Esophagus muscularis mucosa (tissue), 4 donors: ENCODE measurements at regions not wholly inside any gene's neighbourhood (a gene's known extent, or its start where the extent isn't known, plus 50 kb on each side); places are given as distances from the start of the nearest gene placed in this dataset.

Source experiments
- DNase-seq: peaks from one replicate; pipeline ENCODE4 v3.0.0-alpha.2; 2017; ENCODE audit errors: extremely low spot score
- H3K27ac ChIP-seq, 4 donors: fragments of 200-600 bp; sonication (generic); replicated peaks in 1 of 4; 1 replicate in 3 of 4; 2 replicates in 1 of 4; pipeline ENCODE4 v1.5.1; 2016 to 2019; ENCODE audit warnings: mild to moderate bottlenecking in 1 of 4
- H3K27me3 ChIP-seq, 4 donors: fragments of 200-600 bp; sonication (generic); one replicate each; pipeline versions ENCODE4 v1.5.1 to v1.6.0; 2016 to 2019
- H3K36me3 ChIP-seq, 4 donors: fragments of 200-600 bp; sonication (generic); one replicate each; pipeline ENCODE4 v1.5.1; 2016 to 2019
- H3K4me1 ChIP-seq, 4 donors: fragments of 200-600 bp; sonication (generic); one replicate each; pipeline ENCODE4 v1.5.1; 2016 to 2019
- H3K4me3 ChIP-seq, 4 donors: fragments of 200-600 bp; sonication (generic); 1 replicate in 2 of 4; 2 replicates in 2 of 4; pipeline ENCODE4 v1.5.1; 2016 to 2019; ENCODE audit warnings: mild to moderate bottlenecking in 4 of 4, moderate library complexity in 1 of 4
- H3K9me3 ChIP-seq, 4 donors: fragments of 200-600 bp; sonication (generic); 1 replicate in 3 of 4; 2 replicates in 1 of 4; pipeline ENCODE4 v1.5.1; 2016 to 2019
- EP300 ChIP-seq: sonication (generic); formaldehyde crosslinking; IDR thresholded peaks from one replicate; pipeline ENCODE4 v1.6.1; 2017; ENCODE audit warnings: antibody characterized with exemption
- POLR2A ChIP-seq: fragments of 450-650 bp; IDR thresholded peaks from one replicate; pipeline ENCODE4 v1.6.1; 2017; ENCODE audit warnings: antibody characterized with exemption, moderate library complexity, mild to moderate bottlenecking, low read depth
- POLR2AphosphoS5 ChIP-seq, 2 donors: sonication (generic); formaldehyde crosslinking; IDR thresholded peaks; one replicate each; pipeline ENCODE4 v1.6.1; 2017; ENCODE audit warnings: antibody characterized with exemption in 2 of 2
- WGBS: methylation state at CpG from one replicate; pipeline ENCODE4 v1.1.5; 2018; 5-methylcytosine and 5-hydroxymethylcytosine counted together
- intact Hi-C: fragments of 100-400 bp; cut with DNase I; formaldehyde crosslinking; loops from one replicate; pipeline ENCODE4 v1.15.1; 2023
- TF ChIP-seq, protein P1 (sequence below), 3 experiments: fragments of 200-600 bp in 2 of 3; fragments of 450-650 bp in 1 of 3; sonication (generic) in 2 of 3; IDR thresholded peaks; one replicate each; pipeline ENCODE4 v1.5.1; 2017 to 2019; ENCODE audit warnings: antibody characterized with exemption in 3 of 3, mild to moderate bottlenecking in 2 of 3, moderate library complexity in 1 of 3

DNA sequence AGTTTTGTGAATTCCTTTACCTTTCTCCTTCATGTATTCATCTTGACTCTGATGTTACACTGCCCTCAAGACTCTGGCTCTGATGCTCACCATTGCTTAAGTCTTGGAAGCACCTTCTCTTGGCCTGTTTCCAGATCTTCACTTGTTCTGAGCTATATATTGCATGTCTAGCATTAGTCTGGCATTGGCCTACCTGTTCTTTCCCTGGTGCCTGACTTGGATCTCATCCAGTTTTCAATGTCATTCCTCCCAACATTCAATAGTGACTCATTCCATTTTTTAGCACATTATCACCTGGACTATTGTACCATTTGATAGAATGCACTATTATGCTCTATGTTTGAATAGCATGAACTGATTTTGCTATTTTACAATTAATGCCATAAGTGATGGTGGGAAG is 127.3 kb upstream of the NYAP2 start:
- intact Hi-C loops, result no loop called here
- DNase-seq, result no peak
- Histone ChIP-seq H3K9me3 (no peaks in the 10 kb centered on the region), H3K4me3 (no peak overlapping the region), H3K27me3 (no peaks in the 10 kb centered on the region), H3K27ac (no peak overlapping the region), H3K36me3 (no peaks in the 10 kb centered on the region), H3K4me1 (no peaks in the 10 kb centered on the region)
- no peak for TF ChIP-seq POLR2AphosphoS5 (IDR thresholded peaks at IDR 0.05)

DNA sequence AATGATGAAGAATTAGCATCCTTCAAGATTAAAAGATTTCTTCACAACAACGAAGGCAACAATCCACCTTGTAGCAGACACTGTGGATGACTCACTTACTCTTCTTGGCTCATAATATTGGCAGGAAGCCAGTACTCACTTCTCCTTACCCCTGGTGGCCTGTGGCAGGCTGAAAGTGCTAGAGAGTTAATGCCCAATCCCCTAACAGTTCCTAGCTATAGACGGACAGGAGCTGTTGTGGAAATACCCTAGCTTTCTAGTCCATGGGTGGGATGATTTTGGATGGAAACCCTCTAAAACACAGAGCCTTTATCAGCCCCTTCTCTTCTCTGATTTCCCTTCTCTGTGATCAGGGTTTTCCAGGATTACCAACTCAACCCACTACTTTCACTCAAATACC is 128.6 kb upstream of the NYAP2 start:
- no peak overlapping the region for H3K27ac ChIP-seq
- no peak overlapping the region for H3K4me3 ChIP-seq
- 19% methylated on average over 2 of the region's 2 CpGs for WGBS
- H3K27me3 ChIP-seq, result no peaks in the 10 kb centered on the region
- DNase-seq, result peak; percentile 68
- TF ChIP-seq, protein P1, sequence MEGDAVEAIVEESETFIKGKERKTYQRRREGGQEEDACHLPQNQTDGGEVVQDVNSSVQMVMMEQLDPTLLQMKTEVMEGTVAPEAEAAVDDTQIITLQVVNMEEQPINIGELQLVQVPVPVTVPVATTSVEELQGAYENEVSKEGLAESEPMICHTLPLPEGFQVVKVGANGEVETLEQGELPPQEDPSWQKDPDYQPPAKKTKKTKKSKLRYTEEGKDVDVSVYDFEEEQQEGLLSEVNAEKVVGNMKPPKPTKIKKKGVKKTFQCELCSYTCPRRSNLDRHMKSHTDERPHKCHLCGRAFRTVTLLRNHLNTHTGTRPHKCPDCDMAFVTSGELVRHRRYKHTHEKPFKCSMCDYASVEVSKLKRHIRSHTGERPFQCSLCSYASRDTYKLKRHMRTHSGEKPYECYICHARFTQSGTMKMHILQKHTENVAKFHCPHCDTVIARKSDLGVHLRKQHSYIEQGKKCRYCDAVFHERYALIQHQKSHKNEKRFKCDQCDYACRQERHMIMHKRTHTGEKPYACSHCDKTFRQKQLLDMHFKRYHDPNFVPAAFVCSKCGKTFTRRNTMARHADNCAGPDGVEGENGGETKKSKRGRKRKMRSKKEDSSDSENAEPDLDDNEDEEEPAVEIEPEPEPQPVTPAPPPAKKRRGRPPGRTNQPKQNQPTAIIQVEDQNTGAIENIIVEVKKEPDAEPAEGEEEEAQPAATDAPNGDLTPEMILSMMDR (IDR thresholded peaks at IDR 0.05), result no peak
- no peak for TF ChIP-seq POLR2A
- no peak for TF ChIP-seq EP300
- TF ChIP-seq POLR2AphosphoS5 (IDR thresholded peaks at IDR 0.05), result no peak
- intact Hi-C loops, result no loop called here
- no peaks in the 10 kb centered on the region for H3K4me1 ChIP-seq
- no peaks in the 10 kb centered on the region for H3K36me3 ChIP-seq
- no peaks in the 10 kb centered on the region for H3K9me3 ChIP-seq

DNA sequence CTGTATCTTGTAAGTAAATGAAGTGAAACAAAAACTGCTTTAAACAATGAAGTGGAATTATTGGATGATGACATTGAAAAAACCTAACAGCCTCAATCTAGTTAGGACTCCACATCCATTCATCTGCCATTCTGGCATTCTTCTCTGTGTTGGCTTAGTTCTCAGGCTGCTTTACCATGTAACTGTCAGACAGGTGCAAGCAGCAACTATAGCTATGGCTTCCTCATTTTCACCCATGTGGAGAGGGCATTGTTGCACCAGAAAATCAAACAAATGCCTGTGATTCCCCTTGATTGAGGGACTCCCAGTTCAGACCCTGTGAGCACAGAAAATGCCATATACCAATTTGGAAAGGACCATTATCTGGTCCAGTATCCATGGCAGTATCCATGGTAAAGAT is 129.5 kb upstream of the NYAP2 start:
- no peaks in the 10 kb centered on the region for H3K9me3 ChIP-seq
- intact Hi-C loops, result no loop called here
- H3K27me3 ChIP-seq, result no peaks in the 10 kb centered on the region
- DNase-seq, result peak; percentile 24
- H3K4me1 ChIP-seq, result no peaks in the 10 kb centered on the region
- H3K36me3 ChIP-seq, result no peaks in the 10 kb centered on the region
- H3K27ac ChIP-seq, result no peak overlapping the region
- TF ChIP-seq, protein P1 (IDR thresholded peaks at IDR 0.05), result no peak
- TF ChIP-seq POLR2A (no peak), POLR2AphosphoS5 (IDR thresholded peaks at IDR 0.05) (no peak), EP300 (no peak)
- H3K4me3 ChIP-seq, result no peak overlapping the region

DNA sequence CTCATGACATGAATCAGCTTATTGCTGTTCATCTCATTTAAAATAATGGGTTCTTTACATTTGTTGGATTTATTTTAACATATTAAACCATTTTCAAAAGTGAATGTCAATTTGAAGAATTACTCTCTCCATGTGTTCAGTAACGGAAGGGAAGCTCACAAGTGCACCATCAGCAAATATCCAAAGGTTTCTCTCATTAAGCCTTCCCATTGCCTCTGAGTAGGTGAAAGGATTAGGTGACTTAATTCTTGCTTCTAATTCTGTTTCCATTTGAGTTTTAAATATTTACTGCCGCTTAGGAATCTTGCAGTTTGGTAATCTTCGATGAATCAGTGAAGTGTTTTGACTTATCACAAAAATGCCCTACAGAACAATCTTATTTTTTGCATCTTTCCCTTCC is 145.1 kb upstream of the NYAP2 start:
- intact Hi-C loops, result no loop called here
- 61% methylated on average over 3 of the region's 3 CpGs for WGBS
- TF ChIP-seq POLR2AphosphoS5 (IDR thresholded peaks at IDR 0.05), result no peak
- TF ChIP-seq POLR2A, result no peak
- TF ChIP-seq, protein P1 (IDR thresholded peaks at IDR 0.05), result no peak
- no peak for TF ChIP-seq EP300

DNA sequence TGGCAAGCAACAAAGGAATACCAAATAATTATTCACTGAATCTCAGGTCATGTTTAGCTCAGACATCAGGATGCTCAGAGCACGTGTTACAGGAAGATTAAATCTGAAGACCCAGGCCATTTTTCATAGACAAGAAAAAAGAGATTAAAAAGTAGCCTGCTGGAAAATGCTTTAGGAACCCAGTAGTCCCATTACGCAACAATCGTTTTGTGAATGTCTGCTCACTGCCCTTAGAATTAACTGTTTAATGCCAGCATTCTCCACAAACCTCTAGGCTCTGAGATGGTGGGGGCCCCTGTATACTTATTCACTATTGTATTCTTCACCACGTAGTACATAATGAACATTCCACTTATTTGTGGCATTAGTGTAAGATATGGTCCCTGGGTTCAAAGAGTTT is 154.6 kb upstream of the NYAP2 start:
- Histone ChIP-seq H3K27me3 (no peaks in the 10 kb centered on the region), H3K9me3 (no peaks in the 10 kb centered on the region), H3K4me3 (no peak overlapping the region), H3K36me3 (no peaks in the 10 kb centered on the region), H3K27ac (no peak overlapping the region), H3K4me1 (no peaks in the 10 kb centered on the region)
- TF ChIP-seq POLR2A, result no peak
- TF ChIP-seq EP300, result no peak
- TF ChIP-seq, protein P1 (IDR thresholded peaks at IDR 0.05), result no peak
- TF ChIP-seq POLR2AphosphoS5 (IDR thresholded peaks at IDR 0.05), result no peak
- intact Hi-C loops, result no loop called here
- DNase-seq, result no peak
- WGBS, result 57% methylated on average over 4 of the region's 4 CpGs

More for the DNA sequence above, 145.1 kb upstream of the NYAP2 start:
- Histone ChIP-seq H3K36me3 (no peaks in the 10 kb centered on the region), H3K27me3 (no peaks in the 10 kb centered on the region), H3K4me1 (no peaks in the 10 kb centered on the region), H3K27ac (no peak overlapping the region), H3K4me3 (no peak overlapping the region), H3K9me3 (no peaks in the 10 kb centered on the region)
- no peak for DNase-seq
